Effector CD4-positive, alpha-beta T cell (primary cell): ENCODE measurements at regions not wholly inside any gene's neighbourhood (a gene's known extent, or its start where the extent isn't known, plus 50 kb on each side); places are given as distances from the start of the nearest gene placed in this dataset.

Experiments
- DNase-seq: peaks from one replicate; pipeline ENCODE4 v3.0.0-alpha.2; 2020

DNA sequence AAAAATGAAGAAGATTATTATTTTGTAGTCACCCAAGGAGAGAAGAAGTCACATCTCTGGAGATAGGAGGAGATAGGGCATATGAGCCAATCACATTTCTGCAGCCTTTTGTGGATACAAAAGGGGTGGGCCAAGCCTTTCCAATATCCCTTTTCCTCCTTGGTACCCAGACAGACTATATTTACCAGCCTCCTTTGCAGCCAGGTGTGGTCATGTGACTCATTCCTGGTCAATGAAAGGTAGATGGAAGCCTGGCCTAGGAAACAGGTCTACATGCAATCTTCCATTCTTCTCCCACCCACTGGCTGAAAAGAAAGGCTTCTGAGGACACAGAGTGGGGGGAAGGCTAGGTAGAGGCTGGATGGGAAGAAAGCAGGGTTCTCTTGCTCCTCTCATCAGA, 58.1 kb upstream of the ERG start:
- DNase-seq: no peak

DNA sequence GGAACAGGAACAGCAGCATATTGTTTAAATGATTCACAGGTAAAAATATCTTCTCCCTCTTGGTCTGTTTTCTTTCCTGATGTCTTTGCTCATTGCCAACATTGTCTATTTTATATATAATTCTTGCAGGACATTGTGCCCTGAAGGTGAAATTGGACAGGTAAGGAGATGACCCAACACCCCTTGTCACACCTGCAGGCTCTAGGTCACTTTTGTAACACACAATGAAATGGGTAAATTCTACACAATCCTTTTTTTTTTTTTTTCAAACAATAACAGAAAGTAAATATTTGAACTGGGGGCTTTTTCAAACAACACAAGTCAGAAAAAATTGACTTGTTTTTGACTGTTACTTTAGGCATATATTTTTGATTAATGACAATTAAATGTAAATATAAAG, 62.9 kb upstream of the ERG start:
- no peak for DNase-seq

DNA sequence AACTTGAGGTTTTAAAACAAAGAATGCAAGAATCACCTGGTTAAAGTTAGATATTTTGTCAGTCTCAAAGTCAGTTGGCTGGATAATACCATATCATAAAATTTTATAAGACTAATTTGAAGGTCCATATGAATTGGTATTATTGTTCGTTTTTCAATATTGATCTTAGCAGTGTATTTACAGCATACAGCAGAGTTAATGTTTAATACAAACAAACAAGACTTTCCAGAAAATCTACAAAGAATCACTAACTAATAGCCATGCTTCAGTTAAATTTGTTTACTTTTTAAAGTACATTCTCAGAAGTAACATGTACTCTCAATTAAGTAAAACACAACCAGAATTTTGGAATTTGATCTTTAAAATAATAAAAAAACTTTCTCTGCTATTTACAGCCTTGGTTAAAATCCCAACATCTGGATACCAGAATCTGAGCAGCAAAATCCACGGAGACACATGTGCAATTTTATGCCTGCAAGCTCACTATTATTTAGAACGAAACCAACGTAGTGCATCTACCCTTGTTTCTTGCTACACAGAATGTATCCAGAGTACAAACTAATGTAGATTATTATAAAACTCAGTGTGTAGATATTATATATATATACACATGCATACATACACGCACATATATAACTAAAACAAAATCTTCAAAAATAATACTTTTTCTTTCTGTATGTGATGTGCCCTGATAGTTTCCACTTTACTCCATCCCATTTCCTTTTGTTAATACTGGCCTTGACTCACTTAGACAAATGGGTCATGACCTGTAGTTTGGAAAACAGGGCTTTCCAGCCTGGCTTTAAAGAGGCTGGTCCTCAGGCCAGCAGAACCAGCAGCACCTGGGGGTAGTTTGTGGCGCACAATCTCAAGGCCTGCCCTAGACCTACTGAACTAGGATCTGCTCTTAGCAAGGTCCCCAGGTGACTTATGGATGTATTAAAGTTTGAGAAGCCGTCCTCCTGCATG, 63.6 kb upstream of the ERG start:
- no peak for DNase-seq

DNA sequence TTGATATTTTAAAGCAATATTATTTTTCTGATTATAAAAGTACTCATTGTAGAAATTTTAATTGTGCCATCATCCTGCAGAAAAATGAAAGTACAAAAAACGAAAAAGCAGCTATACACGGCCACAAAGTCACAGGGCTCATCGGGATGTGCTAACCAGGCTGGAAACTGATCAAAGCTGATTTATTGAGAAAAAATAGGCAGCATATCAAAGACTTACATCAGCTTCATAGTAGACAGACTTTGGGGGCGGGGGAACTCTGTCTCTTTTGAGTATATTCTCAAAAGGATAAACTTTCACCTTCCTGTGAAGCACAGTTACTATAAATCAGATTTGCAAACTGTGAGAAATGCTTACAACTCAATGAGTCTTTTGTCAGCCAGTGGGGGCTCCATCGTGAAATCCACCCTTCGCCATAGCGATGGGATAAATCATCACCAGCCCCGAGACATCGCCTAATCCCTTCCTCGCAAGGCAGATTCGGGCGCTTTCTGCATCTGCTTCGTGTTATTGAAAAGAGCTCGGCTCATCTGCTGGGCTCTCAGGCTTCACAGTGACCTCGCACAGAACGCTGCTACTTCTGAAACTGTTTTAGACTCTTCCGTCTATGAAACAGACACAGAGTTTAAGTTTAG, 69.2 kb upstream of the ERG start:
- DNase-seq: no peak

DNA sequence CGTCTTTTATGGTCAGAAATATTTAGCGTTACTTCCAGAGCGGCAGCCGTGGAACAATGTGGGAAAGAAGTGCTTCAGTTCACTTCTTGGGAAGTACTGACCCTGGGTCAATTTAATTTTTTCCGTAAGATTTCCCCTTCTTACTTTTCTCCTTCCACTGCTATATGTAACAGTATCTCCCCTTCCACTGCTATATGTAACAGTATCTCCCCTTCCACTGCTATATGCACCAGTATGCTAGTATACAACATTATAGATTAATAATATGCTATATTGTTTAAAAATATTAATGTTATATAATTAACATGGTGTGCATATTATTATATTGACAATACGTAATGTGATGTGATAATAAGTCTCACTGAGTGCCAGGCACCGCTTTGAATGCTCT, 69.7 kb upstream of the ERG start:
- DNase-seq: no peak

DNA sequence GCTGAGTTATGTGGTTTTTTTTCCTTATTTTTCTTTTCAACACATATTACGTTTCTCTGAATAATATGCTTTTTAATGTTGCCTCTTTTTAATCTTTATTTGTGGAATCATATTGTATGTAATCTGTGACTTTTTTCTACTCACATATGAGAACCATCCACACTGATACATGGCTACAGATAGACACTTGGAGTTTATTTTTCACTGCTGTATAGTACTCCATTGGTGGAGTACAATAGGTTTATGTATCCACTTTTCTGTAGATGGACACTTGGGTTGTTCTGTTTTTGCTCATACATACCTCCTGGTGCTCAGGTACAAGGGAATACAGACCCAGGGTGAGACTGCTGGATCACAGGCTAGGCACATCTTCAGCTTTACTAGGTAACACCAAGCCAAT, 71.5 kb upstream of the ERG start:
- no peak for DNase-seq

DNA sequence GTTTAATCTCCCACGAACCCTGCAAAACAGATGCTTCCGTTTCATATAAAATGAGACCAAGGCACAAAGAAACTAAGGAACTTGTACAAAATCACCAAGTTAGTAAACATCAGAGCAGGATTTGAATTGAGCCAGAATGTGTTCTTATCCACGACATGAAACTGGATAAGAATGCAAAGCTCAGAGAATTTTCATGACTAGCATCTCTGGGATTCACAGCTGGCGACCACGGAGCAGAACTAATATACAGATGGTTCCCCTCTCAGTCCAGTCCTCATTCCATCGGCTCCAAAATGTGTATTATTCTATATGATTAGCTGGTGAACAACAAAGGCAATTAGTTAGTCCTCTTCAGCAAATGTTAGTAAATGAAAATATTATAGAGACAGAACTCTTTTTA, 72.3 kb upstream of the ERG start:
- DNase-seq: no peak

DNA sequence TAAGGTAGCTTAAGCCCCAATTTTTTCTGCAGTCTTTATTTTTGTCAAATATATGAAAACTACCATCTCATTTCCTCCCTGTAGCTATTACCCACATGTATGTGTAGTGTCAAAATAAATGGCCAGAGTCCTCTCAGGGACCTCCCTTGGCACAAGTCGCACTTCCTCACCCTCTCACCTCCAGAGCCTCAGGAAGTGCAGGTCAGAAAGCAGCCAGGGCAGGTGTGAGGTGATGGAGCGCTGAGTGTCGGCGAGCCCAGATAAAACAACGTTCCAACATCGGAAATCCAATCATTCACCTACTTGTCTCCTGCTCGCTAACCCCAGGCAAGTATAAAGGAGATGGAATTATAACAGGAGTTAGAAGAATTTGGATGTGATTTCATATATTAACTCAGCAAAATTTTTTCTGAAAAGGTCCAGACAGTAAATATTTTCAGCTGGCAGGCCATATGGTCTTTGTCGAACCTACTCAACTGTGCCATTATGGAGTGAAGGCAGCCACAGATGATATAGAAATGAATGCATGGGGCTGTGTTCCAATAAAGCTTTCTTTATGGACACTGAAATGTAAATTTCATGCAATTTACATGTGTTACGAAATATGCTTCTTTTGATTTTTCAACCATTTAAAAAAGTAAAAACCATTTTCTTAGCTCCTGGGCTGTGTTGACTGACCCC, 76.8 kb upstream of the ERG start:
- no peak for DNase-seq

DNA sequence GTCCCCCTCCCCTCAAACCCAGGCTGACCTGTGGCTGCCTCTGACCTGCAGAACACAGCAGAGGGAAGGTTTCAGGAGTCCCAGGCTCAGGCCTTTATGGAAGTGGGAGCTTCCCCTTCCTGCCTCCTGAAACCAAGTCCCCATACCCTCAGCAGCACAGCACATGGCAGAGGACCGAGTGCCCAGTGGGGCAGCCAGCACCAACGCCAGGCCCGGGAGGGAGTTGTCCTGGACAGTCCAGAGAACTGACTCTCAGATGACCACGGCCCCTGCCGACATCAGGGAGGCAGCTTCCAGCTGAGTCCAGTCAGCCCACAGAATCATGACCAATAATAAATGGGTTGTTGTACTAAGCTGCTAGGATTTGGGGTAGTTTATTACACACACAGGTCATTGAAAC, 79.6 kb upstream of the ERG start:
- no peak for DNase-seq

DNA sequence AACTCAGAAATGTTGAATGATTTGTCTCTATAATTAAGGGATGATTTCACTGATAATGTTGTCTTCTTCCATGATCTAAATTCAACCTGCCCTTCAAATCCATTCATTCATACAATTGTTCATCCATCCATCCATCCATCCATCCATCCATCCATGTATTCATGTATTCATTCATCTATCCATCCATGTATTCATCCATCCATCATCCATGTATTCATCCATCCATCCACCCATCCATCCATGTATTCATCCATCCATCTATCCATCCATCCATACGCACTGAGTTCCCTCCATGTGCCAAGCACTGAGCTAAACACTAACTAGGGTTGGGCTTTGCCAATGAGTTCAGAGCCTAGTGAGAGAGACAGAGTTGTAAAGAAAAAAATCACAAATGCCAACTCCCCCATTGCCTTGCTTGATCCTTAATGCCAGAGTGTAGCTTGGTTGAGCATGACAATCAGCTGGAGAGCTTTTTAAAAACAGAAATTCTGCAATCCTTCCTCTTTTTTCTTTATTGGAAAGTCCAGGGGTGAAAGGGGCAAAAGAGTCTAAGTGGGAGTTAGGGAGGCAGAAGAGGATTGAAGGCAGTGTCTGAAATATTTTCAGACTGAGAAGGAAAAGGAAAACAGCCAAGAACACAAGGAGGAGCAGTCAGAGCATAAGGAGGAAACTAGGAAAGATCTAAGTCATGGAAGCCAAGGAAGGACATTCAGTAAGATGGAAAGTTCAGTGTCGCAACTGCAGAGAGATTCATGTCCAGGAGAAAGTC, 92.4 kb upstream of the ERG start:
- DNase-seq: no peak

DNA sequence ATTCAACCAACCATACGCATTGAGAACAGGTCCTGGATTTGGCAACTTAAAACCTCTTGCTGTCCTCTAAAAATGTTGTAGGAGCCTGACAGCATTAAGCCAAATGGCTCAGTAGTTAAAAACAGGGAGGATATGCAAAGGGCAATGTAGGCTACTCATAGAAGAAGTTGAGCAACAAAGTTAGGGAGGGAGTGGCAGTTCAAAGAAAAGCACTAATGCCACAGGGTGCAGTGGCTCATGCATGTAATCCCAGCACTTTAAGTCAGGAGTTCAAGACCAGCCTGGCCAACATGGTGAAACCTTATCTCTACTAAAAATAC, 92.9 kb upstream of the ERG start:
- DNase-seq: no peak

DNA sequence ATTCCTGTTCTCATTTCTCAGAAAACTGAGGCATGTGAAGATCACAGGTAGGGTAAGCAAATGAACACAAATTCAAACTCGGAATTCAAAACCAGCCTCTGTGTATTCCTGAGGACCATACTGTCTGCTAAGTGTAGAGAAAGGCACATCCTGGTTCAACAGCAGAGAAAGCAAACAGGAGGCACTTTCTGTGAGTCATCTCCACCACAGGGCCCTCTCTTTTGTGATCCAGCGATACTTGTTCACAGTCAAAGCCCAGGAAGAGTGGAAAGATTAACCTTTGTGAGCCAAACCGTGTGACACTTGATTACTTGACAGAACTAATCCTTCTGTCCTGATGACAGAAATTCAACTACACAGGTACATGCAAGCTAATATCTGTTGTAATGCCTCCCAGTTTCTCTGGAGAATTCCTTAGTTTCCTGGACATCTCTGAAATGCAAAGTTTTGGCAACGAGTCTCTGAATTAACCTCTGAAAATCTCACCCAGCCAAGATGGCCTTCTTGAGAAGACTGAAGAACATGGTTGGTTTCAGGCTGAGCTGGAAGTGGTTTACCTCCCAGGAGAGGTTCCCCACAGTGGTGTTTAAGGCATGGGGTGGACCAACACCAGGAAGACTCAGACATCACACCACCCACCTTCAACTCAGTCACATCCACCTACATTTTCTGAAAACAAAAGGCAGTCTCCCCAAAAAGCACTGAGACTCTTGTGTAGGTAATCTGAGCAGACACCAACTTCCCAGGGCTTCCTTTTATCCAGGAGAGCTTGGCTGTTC, 98.2 kb upstream of the ERG start:
- DNase-seq: no peak

DNA sequence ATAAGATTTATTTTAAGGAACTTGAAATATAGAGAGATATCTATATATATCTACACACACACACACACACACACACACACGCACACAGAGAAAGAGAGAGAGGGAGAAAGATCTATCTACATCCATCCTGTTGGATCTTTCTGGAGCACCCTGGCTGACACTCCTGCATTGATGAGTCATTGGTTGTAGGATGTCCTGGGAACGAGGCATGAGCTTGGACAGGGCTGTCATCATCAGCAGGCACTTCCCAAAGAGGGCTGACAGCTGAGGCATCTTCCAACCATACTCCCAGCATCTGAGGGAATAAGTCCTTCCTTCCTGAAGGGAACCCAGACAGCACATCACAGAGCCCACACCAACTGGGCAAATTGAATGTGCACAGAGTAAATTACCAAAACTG, 99.1 kb upstream of the ERG start:
- no peak for DNase-seq

DNA sequence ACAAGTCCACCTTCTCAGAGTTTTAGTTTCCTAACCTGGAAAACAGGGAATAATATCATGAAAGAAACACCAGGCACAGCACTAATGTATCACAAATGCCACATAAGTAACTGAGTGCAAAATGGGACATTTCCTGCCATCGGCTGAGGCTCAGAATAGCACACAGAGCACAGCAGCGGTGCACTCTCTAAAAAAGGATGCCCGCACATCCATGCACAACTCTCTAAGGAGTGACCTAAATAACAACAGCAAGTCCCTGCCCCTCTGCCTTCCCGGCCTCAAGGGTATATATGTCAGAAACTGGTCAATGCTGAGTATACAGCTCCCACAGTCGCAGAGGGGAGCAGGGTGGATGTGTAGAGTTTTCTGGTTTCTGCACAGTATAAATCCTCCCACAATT, 100.1 kb upstream of the ERG start:
- DNase-seq: no peak

DNA sequence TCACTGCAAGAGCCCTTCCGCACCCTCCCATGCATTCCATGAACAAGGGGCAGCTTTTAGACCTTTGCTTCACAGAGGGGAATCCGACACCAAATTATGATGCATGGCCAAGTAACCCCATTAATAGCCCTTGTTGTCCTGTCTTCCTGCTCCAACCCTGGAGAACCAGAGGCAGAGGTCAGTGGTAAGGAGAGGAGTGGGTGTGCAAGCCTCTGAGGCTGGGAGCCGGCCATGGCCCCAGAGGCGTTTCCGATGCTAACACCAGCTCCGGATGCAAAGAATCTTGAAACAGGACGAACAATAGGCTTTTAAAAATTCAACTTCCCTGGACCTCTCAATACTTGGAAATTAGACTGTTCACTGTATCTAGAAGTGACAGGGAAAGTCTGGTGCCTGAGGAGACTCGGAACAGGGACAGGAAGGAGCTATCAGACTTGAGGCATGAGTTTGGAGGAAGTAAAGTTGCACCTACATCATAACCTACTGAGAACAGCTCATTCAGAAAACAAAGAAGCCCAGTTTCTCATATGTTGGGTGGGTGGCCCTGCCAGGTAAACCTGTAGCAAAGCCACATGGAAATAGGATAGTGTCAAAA, 101.2 kb upstream of the ERG start:
- no peak for DNase-seq

DNA sequence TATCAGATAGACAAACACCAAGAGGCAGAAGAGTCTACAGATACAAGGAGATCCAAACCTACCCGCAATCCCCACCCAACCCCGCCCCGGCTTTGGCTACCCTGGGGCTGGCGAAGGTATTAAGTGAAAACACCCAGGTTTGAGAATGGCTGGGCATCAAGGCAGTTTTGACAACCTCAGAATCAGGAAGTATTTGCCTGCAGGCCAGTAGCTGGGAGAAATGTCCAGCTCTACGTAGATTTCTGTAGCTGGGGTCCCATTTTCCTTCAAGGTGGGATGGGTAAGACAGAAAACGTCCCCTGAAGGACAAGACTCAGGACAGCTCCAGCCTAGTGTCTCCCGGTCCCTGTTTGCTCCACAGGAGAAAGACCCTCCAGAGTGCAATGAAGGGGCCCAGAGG, 101.8 kb upstream of the ERG start:
- no peak for DNase-seq

DNA sequence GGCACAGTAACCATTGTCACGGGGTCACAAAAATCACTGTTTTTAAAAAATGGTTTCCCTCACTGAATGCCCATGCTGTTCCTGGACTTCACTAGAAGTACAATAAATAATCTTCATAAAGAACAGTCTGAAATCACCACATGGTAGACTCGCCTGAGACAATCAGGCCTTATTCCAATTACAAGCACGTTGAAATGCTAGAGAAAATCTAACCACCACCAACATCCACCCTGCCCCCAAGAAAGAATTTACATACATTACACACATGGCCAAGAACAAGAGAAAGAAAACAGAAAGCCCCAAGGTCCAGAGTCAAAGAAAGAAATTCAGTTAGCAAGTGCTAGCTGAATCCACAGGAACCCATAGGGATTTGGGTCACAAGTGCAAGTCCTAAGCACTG, 107.0 kb upstream of the ERG start:
- no peak for DNase-seq

DNA sequence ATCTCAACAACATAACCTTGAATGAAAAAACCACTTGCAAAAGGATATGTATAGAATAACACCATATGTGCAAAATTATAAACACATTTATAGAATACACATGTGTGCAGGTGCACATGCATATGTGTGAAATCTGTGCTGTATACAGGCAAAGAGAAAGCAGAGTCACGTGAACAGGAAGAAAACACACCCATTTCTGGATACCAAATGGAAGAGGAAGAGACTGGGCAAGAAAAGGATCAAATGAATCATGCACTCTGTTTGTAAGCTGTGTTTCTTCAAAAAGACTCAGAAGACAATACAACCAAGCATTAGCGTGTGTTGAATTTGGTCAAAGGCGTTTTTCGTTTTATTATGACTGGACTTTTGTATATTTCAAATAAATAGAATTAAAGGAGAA, 111.3 kb upstream of the ERG start:
- DNase-seq: no peak

DNA sequence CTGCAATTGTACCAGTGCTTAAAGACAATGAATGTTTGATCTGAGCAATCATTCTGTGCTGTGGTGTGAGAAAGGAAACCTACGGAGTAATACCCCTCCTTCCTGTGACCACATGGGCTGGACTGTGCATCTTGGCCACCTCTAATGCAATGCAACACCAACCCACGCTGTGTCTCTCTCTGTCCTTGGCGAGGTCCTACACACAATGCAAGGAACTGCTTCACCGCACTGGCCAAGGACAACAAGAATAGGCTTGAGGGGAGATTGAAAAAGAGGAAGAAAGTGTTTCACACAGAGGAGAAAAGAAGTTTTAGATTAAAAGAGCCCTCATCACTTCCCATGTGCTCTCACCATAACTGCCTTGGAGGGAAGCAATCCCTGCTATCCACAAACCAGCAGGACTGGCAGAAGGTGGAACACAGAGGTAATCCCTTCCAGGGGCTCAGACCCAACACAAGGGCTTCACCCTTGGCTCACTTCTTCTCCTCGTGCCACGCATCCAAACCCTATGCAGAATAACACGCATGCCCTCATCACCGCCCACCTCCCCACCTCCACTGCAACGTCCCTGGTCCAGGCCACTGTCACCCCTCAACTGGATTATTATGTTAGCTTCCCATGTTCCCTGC, 112.5 kb upstream of the ERG start:
- DNase-seq: no peak

DNA sequence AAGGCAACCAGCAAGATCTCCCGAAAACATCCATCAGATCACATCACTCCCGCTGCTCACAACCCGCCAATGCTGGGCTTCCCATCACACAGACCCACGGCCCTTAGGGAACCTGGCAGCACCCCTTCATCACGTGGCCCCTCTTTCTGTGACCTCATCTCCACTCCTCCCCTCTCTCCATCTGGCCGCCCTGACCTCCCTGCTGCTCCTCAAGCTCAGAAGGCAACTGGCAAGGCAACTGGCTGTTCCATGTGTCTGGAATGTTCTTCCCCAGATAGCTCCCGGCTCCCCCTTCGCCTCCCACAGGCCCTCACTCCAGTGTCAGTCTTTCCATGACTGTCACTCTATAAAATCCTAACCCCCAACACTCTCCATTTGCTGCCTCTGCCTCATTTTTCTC, 113.0 kb upstream of the ERG start:
- DNase-seq: no peak

DNA sequence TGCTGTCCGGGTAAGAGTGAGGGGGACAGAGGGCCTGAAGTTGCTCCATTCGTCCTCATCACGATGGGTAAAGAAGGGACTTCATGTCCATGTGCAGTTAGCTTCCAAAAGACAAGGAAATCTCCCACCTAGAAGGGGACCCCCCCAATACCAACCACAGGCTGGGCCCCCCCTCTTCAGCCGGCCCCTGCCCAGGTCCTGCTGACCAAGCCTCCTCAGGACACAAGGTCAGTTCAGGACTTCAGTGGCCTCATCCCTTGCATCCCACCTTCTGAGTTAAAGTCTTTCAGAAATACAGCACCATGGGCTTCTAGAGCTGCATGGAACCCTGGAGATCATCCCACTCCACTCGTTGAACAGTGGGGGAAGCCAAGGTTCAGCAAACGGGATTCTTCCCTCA, 115.4 kb upstream of the ERG start:
- DNase-seq: no peak

DNA sequence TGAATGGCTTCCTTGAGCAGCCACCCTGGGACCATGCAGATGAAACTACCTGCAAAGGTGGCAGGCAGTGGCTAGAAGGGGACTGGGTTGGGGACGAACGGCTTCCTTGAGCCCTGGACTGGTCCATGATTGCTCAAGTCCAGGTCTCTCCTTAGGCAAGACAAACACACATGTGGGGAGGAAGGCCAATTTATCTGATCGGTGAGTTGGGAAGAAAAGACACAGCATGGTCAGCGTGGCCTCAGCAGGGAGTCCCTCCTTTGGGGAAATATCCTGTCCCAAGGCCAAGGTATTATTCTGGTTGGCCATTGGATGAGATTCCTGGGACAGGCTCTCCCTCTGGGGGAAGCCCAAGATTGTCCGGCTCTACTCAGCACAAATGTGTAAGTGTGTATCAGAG, 116.3 kb upstream of the ERG start:
- DNase-seq: no peak
